GM12872 (cell line): ENCODE measurements at regions not wholly inside any gene's neighbourhood (a gene's known extent, or its start where the extent isn't known, plus 50 kb on each side); places are given as distances from the start of the nearest gene placed in this dataset.

ENCODE experiments used
- CTCF ChIP-seq: IDR thresholded peaks from 3 replicates; pipeline ENCODE4 v1.5.1; 2011; ENCODE audit warnings: low read depth, mild to moderate bottlenecking, low read length, moderate library complexity; ENCODE audit not compliant: insufficient read depth

- no peak for TF ChIP-seq CTCF
These were observed 2216.6 kb upstream of the RAG2 start for GRCh38 chr11:38814670-38815069.

GRCh38 chr11:38809521-38809920, 2211.5 kb upstream of the RAG2 start:
- no peak for TF ChIP-seq CTCF

- no peak for TF ChIP-seq CTCF
These were observed 2198.2 kb upstream of the RAG2 start for GRCh38 chr11:38796281-38796680.

- TF ChIP-seq CTCF: no peak
These were observed 2197.0 kb upstream of the RAG2 start for GRCh38 chr11:38795027-38795426.

- TF ChIP-seq CTCF: peak; percentile 71
These were observed 2193.4 kb upstream of the RAG2 start for GRCh38 chr11:38791346-38791961.

- TF ChIP-seq CTCF: no peak
These were observed 2190.5 kb upstream of the RAG2 start for GRCh38 chr11:38788561-38788960.

GRCh38 chr11:38784164-38784563, 2186.1 kb upstream of the RAG2 start:
- no peak for TF ChIP-seq CTCF
